NB4 (cell line): ENCODE measurements at regions not wholly inside any gene's neighbourhood (a gene's known extent, or its start where the extent isn't known, plus 50 kb on each side); places are given as distances from the start of the nearest gene placed in this dataset.
A peak's percentile ranks its signal among the peaks of the same experiment; 100 is the strongest.

Experiments used
- DNase-seq: peaks from one replicate; pipeline ENCODE4 v3.0.0; 2010; ENCODE audit warnings: low read depth
- H3K4me3 ChIP-seq: one replicate; pipeline ENCODE4 v1.5.1; 2011; ENCODE audit warnings: mild to moderate bottlenecking, low read depth, low read length, moderate library complexity
- CTCF ChIP-seq: IDR thresholded peaks from one replicate; pipeline ENCODE4 v1.5.1; 2012; ENCODE audit warnings: low read depth, low read length
- MAX ChIP-seq: IDR thresholded peaks from 2 replicates; pipeline ENCODE4 v1.6.1; 2011; ENCODE audit warnings: low read depth, low read length
- MYC ChIP-seq: IDR thresholded peaks from 2 replicates; pipeline ENCODE4 v1.6.1; 2011; ENCODE audit warnings: low read depth, low read length
- POLR2A ChIP-seq: IDR thresholded peaks from 2 replicates; pipeline ENCODE4 v1.6.1; 2011; ENCODE audit warnings: mild to moderate bottlenecking; ENCODE audit not compliant: insufficient read length; ENCODE audit errors: extremely low read depth

GRCh38 chr7:21346297-21346696 is 81.6 kb upstream of the SP4 start:
- H3K4me3 ChIP-seq, result no peak overlapping the region
- no peak for DNase-seq
- TF ChIP-seq MYC (no peak), CTCF (no peak), POLR2A (no peak), MAX (no peak)

- DNase-seq, result peak; percentile 87
- H3K4me3 ChIP-seq, result peak overlapping the region; percentile 50
- TF ChIP-seq POLR2A, result no peak
- peak; percentile 56 for TF ChIP-seq MYC
- TF ChIP-seq CTCF, result no peak
- TF ChIP-seq MAX, result 0 out of 2 replicates have a peak, but pooled peaks have one; percentile 37
Observed at GRCh38 chr7:21352540-21353387, 75.1 kb upstream of the SP4 start.

GRCh38 chr7:21353388-21353780 is 74.5 kb upstream of the SP4 start:
- H3K4me3 ChIP-seq, result peak overlapping the region; percentile 50
- TF ChIP-seq MAX (no peak), CTCF (no peak), MYC (no peak), POLR2A (no peak)
- DNase-seq, result no peak

- TF ChIP-seq CTCF (no peak), MYC (no peak), MAX (no peak), POLR2A (no peak)
- no peak for DNase-seq
- H3K4me3 ChIP-seq, result no peak overlapping the region
Observed at GRCh38 chr7:21354284-21354683, 73.6 kb upstream of the SP4 start.

GRCh38 chr7:21355406-21355874 is 72.4 kb upstream of the SP4 start:
- DNase-seq, result peak; percentile 94
- TF ChIP-seq MAX, result peak; percentile 60; the same call in 1 of the 2 replicates
- TF ChIP-seq MYC, result peak; percentile 39; the same call in 1 of the 2 replicates
- TF ChIP-seq CTCF, result no peak
- TF ChIP-seq POLR2A, result no peak
- H3K4me3 ChIP-seq, result no peak overlapping the region
